GM18868 (cell line): ENCODE measurements at regions not wholly inside any gene's neighbourhood (a gene's known extent, or its start where the extent isn't known, plus 50 kb on each side); places are given as distances from the start of the nearest gene placed in this dataset.

Experiments used
- ATAC-seq: cut with Tn5 transposase; IDR thresholded peaks from one replicate; pipeline ENCODE4 v1.9.1; 2021; ENCODE audit warnings: mild to moderate bottlenecking, moderate library complexity; ENCODE audit not compliant: unreplicated experiment

DNA sequence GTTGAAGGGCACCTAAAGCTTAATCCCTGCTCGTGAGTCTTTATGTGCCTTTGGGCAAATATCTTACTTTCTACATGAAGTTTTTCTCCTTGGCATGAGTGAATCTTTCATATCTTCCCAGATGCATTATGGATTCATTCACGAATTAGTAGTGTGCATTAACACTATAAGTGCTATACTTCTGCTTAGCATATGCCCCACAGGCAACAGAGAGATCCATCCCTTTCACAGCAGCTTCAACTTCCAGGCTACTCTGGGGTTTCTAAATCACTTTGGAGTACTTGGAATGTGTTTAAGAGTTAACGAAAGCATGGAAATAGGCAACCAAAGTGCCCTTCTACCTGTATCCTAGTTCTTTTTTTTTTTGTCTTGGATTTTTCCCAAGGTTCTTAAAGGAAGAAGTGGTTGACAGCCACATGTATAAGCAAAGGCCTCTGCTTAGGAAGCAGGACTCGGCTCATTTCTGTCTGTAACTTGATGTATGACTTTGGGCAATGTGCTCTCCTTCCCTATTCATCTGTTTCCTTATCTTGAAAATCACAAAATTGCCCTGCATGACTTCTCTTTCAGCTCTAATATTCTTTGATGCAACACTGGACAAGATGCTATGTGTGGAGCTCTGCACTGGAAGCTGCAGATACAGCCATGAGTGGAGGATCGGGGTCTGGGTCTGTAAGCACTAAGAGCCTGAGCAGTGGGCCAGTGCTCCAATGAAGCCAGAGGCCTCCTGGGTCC is 54.5 kb upstream of the ME3 start:
- ATAC-seq: no peak

DNA sequence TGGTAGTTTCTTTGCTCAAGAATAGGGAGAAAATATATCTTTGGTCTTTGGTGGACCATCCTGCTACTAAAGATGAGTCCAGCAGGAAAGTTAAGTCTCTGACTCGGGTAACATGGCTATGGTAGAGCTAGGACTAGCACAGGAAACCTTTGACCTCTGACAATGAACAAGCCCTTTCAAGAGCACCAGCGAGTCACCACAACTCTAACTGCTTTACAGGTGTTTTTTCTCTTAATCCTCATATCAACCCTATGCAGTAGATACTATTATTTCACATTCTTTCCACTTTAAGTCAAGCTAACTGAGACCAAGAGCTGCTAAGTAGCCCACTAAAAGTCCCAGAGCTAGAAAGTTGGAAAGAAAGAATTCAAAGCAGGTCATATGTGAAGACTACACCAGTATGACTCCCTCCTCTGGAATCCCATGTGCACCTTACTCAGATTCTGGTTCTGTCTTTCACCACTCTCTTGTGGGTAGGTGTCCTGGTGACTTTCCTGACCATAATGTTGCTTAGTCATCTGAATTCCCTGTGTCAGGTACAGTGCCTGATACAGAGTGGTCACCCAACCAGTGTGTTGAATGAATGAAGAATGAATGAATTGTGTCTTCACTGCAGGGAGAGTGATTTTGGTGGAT is 53.8 kb upstream of the ME3 start:
- ATAC-seq: no peak

DNA sequence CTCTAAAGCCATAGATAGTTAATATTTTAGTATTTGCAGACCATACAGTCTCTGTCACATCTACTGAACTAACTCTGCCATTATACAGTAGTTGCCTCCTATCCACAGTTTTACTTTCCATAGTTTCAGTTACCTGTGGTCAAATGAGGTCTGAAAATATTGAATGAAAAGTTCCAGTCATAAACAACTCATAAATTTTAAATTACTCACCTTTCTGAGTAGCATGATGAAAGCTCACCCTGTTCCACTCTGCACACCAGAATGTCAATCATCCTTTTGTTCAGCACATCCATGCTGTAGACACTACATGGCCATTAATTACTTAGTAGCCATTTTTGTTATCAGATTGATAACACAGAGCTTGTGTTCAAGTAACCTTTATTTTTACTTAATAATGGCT is 51.7 kb upstream of the ME3 start:
- ATAC-seq: no peak

DNA sequence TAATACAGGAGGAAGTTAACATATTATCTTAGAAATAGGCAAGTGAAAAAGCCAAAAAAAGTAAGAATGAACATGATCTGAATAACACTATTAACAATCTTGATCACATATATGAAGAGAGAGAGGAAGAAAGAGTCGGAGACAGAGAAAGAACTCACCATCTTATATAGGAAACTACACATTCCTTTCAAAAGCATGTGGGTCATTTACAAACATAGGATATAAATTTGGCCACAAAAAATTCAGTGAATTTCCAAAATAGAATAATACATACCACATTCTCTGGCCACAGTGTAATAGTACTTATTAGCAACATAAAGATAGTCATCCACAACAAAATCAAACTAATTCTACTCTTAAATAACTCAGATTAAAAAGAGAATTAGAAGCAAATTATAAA is 50.9 kb upstream of the ME3 start:
- ATAC-seq: no peak

DNA sequence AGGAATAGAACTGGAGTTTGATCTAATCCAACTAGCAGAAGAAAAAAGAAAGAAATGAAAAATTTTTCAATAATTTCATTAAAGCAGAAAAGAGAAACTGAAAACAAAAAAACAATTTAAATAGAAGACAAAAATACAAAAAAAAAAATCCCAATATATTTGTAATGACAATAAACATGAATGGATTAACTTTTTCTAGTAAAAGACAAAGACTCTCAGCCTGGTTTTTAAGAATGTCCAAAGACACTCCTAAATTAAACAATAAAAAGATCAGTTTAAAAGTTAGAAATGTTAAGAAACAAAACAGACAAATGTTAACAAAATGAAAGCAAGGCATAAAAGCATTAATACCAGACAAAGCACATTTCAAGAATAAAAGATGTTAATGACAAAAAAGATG is 50.3 kb upstream of the ME3 start:
- no peak for ATAC-seq
